ENCODE measurements at regions not wholly inside any gene's neighbourhood (a gene's known extent, or its start where the extent isn't known, plus 50 kb on each side); places are given as distances from the start of the nearest gene placed in this dataset.
"Not testable (repeated sequence)": the region's sequence is repeated elsewhere in the genome, so short reads cannot be mapped to it uniquely, and the experiment has no call there.

DNA sequence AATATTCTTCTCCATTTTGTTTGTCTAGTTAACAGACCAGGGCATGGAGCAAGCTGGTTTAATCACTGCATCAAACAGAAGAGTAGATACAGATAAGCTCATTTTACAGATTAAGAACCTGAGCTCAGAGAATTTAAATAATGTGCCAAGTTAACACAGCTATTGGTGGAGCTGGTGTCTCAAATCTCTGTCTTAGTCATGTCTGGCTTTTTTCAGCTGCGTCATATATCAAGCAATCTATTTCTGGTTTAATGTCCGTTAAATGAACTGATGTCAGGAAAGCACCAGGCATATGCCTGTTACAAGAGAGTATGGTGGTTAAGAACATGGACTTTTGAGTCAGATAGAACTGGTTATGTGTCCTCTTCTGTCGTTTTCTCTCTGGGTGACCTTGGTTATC is 79.8 kb upstream of the ADGRA3 start:
- Mint-ChIP-seq H3K9me3 (no peaks in the 10 kb centered on the region), H3K4me1 (peaks cover 20% of the 10 kb centered on the region), H3K4me3 (no peak overlapping the region), H3K27me3 (ENCODE audit: low read depth) (no peaks in the 10 kb centered on the region), H3K36me3 (no peaks in the 10 kb centered on the region), H3K27ac (peak overlapping the region; percentile 36)
- TF ChIP-seq, protein P1, sequence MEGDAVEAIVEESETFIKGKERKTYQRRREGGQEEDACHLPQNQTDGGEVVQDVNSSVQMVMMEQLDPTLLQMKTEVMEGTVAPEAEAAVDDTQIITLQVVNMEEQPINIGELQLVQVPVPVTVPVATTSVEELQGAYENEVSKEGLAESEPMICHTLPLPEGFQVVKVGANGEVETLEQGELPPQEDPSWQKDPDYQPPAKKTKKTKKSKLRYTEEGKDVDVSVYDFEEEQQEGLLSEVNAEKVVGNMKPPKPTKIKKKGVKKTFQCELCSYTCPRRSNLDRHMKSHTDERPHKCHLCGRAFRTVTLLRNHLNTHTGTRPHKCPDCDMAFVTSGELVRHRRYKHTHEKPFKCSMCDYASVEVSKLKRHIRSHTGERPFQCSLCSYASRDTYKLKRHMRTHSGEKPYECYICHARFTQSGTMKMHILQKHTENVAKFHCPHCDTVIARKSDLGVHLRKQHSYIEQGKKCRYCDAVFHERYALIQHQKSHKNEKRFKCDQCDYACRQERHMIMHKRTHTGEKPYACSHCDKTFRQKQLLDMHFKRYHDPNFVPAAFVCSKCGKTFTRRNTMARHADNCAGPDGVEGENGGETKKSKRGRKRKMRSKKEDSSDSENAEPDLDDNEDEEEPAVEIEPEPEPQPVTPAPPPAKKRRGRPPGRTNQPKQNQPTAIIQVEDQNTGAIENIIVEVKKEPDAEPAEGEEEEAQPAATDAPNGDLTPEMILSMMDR (IDR thresholded peaks at IDR 0.05; ENCODE audit: unreplicated experiment), result no peak
- DNase-seq (ENCODE audit: low spot score in 2 of 2, unreplicated experiment in 2 of 2), result no peak

DNA sequence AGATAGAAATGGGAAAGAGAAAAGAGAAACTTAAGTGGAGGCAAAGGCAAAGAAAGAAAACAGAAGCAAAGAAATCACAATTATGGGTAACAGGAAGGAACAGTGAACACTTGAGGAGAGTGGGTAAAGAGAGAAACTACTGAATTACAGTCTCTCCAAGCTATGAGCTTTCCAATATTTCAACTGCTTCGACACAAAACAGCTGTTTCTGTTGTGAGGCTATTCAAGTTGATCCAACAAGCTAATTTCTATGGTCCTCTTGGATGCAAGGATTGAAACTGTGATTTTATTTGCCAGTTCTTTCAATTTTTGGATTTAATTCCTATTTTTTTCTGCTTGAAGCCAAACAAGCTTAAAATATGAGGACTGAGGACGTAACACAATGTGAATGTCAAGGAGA is 80.5 kb upstream of the ADGRA3 start:
- Mint-ChIP-seq H3K27me3 (ENCODE audit: low read depth) (no peaks in the 10 kb centered on the region), H3K36me3 (no peaks in the 10 kb centered on the region), H3K4me1 (peaks cover 20% of the 10 kb centered on the region), H3K4me3 (no peak overlapping the region), H3K9me3 (no peaks in the 10 kb centered on the region), H3K27ac (no peak overlapping the region)
- TF ChIP-seq, protein P1 (IDR thresholded peaks at IDR 0.05; ENCODE audit: unreplicated experiment), result no peak
- DNase-seq (ENCODE audit: low spot score in 2 of 2, unreplicated experiment in 2 of 2), result no peak

DNA sequence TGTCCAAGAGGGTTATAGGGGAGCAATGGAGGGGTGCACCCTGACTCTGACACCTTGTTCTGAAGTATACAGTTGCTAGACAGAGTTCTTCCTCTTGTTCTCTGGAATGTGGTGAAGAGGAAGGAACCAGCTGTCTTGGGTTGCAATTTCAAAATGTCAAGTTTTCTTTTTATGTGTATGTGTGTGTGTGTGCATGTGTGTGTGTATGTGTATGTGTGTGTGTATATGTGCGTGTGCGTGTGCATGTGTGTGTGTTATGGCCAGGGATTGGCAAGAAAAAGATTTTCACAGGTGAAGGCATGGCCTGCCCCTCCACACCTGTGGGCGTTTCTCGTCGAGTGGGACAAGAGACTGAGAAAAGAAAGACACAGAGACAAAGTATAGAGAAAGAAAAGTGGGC is 81.6 kb upstream of the ADGRA3 start:
- no peaks in the 10 kb centered on the region for H3K9me3 Mint-ChIP-seq
- TF ChIP-seq, protein P1 (IDR thresholded peaks at IDR 0.05; ENCODE audit: unreplicated experiment), result no peak
- no peak overlapping the region for H3K4me3 Mint-ChIP-seq

DNA sequence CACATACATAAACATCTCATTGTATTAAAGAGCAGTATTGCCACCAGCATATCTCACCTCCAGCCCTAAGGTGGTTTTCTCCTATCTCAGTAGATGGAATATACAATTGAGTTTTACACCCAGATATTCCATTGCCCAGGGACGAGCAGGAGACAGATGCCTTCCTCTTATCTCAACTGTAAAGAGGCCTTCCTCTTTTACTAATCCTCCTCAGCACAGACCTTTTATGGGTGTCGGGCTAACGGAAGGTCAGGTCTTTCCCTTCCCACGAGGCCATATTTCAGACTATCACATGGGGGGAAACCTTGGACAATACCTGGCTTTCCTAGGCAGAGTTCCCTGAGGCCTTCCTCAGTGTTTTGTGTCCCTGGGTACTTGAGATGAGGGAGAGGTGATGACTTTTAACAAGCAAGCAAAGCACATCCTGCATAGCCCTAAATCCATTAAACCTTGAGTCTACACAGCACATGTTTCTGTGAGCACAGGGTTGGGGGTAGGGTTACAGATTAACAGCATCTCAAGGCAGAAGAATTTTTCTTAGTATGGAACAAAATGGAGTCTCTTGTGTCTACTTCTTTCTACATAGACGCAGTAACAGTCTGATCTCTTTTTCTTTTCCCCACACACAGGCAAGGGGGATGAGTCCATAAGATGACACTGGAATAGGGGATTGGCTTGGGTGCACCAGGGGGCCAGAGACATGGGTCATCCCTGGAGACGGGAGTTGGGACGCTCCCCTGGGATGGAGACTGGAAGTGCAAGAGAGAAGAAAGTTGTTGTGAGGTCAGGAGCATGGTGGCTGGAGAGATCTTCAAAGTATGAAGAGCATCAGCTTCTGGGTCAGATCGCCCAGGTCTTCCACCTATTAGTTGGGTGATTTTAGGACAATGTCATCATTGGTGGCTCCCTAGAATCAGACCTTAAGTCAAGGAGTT is 82.5 kb upstream of the ADGRA3 start:
- H3K27me3 Mint-ChIP-seq (ENCODE audit: low read depth); H3K9me3 Mint-ChIP-seq; H3K4me3 Mint-ChIP-seq; DNase-seq (ENCODE audit: low spot score in 2 of 2, unreplicated experiment in 2 of 2); H3K36me3 Mint-ChIP-seq: not testable (repeated sequence)
- Mint-ChIP-seq H3K27ac (peak overlapping the region; percentile 19), H3K4me1 (peaks cover 21% of the 10 kb centered on the region)

More for the DNA sequence above, 81.6 kb upstream of the ADGRA3 start:
- peaks cover 20% of the 10 kb centered on the region for H3K4me1 Mint-ChIP-seq
- no peak overlapping the region for H3K27ac Mint-ChIP-seq
- no peak for DNase-seq (ENCODE audit: low spot score in 2 of 2, unreplicated experiment in 2 of 2)
- no peaks in the 10 kb centered on the region for H3K27me3 Mint-ChIP-seq (ENCODE audit: low read depth)
- H3K36me3 Mint-ChIP-seq, result no peaks in the 10 kb centered on the region

DNA sequence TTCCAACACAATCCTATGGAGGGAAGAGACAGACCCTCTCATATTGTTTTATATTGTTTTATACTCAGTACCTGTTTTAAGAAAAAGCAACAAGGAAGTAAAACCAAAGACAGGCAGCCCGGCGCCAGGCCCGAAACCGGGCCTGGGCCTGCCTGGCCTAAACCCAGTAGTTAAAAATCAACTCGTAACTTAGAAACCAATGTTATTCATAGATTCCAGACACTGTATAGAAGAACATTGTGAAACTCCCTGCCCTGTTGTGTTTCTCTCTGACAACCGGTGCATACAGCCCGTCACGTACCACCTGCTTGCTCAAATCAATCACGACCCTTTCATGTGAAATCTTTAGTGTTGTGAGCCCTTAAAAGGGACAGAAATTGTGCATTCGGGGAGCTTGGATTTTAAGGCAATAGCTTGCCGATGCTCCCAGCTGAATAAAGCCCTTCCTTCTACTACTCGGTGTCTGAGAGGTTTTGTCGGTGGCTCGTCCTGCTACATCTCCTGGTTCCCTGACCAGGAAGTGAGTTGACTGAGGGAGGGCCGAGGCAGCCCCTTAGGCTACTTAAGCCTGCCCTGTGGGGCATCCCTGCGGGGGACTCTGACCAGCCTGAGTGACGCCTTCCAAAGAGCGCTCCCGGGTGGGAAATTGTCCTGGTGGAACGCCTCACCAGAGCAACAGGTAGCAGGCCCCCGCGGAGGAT is 83.5 kb upstream of the ADGRA3 start:
- not testable (repeated sequence) for H3K9me3 Mint-ChIP-seq; H3K36me3 Mint-ChIP-seq; H3K27me3 Mint-ChIP-seq (ENCODE audit: low read depth); DNase-seq (ENCODE audit: low spot score in 2 of 2, unreplicated experiment in 2 of 2); H3K27ac Mint-ChIP-seq; H3K4me3 Mint-ChIP-seq
- H3K4me1 Mint-ChIP-seq, result peaks cover 25% of the 10 kb centered on the region

DNA sequence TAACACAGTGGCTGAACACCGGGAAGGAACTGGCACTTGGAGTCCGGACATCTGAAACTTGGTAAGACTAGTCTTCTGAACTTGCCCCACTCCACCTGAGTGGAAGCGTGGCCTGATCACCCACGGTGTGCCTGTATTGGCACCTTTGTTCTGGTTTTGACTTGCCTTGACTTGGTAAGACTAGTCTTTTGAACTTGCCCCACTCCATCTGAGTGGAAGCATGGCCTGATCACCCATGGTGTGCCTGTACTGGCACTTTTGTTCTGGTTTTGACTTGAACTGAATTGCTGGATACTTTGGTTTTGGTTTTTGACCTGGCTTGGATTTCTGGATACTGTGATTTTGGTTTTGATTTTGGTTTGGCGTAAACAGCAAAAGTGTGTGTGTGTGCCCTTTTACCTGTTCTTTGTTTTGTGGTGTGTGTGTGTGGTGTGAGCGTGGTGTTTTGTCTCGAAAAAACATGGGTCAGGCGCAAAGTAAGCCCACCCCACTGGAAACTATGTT is 84.1 kb upstream of the ADGRA3 start:
- H3K4me1 Mint-ChIP-seq, result peaks cover 28% of the 10 kb centered on the region
- H3K27ac Mint-ChIP-seq; DNase-seq (ENCODE audit: low spot score in 2 of 2, unreplicated experiment in 2 of 2); H3K4me3 Mint-ChIP-seq; H3K27me3 Mint-ChIP-seq (ENCODE audit: low read depth); H3K36me3 Mint-ChIP-seq; H3K9me3 Mint-ChIP-seq: not testable (repeated sequence)

DNA sequence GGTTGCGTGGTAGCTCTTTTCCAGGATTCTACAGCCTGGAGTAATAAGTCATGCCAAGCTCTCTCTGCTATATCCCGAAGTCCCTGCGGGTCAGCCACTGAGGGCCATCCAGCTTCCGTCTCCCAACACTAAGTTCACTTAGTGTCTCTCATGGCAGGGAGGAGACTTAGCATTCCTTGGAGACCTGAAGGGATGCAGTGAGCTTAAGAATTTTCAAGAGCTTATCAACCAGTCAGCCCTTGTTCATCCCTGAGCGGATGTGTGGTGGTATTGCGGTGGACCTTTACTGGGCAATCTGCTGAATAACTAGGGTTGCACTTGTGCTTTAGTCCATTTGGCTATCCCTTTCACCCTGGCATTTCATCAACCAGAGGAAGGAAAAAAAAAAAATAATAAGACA is 85.8 kb upstream of the ADGRA3 start:
- H3K9me3 Mint-ChIP-seq; H3K36me3 Mint-ChIP-seq; H3K27me3 Mint-ChIP-seq (ENCODE audit: low read depth); H3K4me3 Mint-ChIP-seq; DNase-seq (ENCODE audit: low spot score in 2 of 2, unreplicated experiment in 2 of 2); H3K27ac Mint-ChIP-seq: not testable (repeated sequence)
- H3K4me1 Mint-ChIP-seq, result peaks cover 22% of the 10 kb centered on the region
